ENCODE measurements at regions not wholly inside any gene's neighbourhood (a gene's known extent, or its start where the extent isn't known, plus 50 kb on each side); places are given as distances from the start of the nearest gene placed in this dataset.

- ChIA-PET POLR2A (no interaction called here), CTCF (interaction anchor here (1.3 to 4.3 kb wide), 7 partner anchors 9 to 67 kb away, joined by 3 to 39 read pairs (median 6); no protein-coding TSS in a partner anchor)
- DNase-seq (ENCODE audit: extremely low spot score) = no peak
- TF ChIP-seq CTCF (IDR thresholded peaks at IDR 0.05; ENCODE audit: control extremely low read depth, extremely low read depth, low read depth, missing control alignments) = peak; percentile 7
These were observed 117.5 kb upstream of the TOP3B start for GRCh38 chr22:22099833-22100812.

DNA sequence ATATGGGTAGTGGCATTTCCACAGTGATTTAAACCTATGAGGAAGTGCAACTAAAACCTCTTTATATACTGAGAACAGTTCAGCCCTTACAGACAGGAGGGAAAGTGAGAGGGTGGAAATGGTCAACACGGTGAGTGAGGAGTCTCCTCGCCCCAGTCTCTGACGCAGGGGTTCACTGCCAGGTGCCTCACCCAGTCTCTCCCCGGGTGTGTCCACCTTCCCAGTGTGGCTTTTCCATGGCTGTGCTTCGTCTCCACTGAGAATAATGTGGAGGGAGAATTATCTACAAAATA is 116.6 kb upstream of the TOP3B start:
- no peak for TF ChIP-seq CTCF (IDR thresholded peaks at IDR 0.05; ENCODE audit: control extremely low read depth, extremely low read depth, low read depth, missing control alignments)
- DNase-seq (ENCODE audit: extremely low spot score) = peak; percentile 66
- ChIA-PET POLR2A (no interaction called here), CTCF (interaction anchor here (1.3 to 4.3 kb wide), 7 partner anchors 10 to 66 kb away, joined by 3 to 39 read pairs (median 6); no protein-coding TSS in a partner anchor)

DNA sequence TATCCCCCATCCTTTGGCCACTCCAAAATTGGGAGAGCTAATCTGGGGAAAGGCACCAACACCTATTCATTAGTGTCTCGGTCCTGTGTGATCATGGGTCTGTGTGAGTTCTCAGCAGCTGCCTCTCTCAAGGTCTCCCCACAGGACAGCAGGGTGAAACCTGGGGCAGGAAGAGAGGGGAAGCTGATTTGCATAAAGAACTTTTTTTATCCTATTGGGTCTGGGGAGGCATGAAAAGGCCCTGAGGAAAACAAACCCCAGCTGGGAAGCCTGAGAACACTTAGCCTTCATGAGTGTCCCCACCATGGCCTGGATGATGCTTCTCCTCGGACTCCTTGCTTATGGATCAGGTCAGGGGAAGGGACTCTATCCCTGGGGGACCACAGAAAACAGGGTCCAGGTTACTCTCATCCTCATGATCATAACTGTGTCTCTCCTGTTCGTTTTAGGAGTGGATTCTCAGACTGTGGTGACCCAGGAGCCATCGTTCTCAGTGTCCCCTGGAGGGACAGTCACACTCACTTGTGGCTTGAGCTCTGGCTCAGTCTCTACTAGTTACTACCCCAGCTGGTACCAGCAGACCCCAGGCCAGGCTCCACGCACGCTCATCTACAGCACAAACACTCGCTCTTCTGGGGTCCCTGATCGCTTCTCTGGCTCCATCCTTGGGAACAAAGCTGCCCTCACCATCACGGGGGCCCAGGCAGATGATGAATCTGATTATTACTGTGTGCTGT is 116.0 kb upstream of the TOP3B start:
- ChIA-PET CTCF (interaction anchor here (1.5 to 4.3 kb wide), 6 partner anchors 10 to 66 kb away, joined by 3 to 39 read pairs (median 8); no protein-coding TSS in a partner anchor), POLR2A (no interaction called here)
- no peak for DNase-seq (ENCODE audit: extremely low spot score)
- no peak for TF ChIP-seq CTCF (IDR thresholded peaks at IDR 0.05; ENCODE audit: control extremely low read depth, extremely low read depth, low read depth, missing control alignments)

DNA sequence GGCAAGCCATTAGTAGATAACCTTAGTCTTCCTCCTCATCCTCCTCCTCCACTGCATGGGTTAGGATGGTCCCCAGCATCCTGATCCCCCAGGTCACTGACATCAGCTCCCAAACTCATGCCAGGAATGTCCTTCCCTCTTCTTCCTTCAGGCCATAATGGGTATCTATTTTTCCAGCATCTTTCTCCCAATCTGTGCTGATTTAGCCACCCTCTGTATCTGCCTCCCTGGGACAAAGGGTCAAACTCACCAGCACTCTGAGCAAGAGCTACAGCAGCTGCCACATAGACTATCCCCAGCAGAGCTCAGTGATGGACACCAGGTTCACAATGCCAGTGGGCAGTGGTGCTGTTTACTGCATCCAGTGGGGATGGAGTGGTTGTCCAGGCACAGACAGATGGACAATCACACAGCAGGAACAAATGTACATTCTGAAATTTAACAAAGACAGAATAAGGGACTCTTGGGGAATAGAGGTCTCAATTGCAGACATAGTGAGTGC is 115.2 kb upstream of the TOP3B start:
- ChIA-PET CTCF (interaction anchor here (2.0 to 4.3 kb wide), 3 partner anchors 9 to 37 kb away, joined by 6 to 39 read pairs (median 9); no protein-coding TSS in a partner anchor), POLR2A (no interaction called here)
- no peak for DNase-seq (ENCODE audit: extremely low spot score)
- TF ChIP-seq CTCF (IDR thresholded peaks at IDR 0.05; ENCODE audit: control extremely low read depth, extremely low read depth, low read depth, missing control alignments) = no peak

- CTCF ChIA-PET = no interaction called here
- TF ChIP-seq CTCF (IDR thresholded peaks at IDR 0.05; ENCODE audit: control extremely low read depth, extremely low read depth, low read depth, missing control alignments) = no peak
- POLR2A ChIA-PET = interaction anchor here (0.5 kb wide), 1 partner anchor 275 kb away, joined by 3 read pairs; no protein-coding TSS in a partner anchor
- no peak for DNase-seq (ENCODE audit: extremely low spot score)
These were observed 112.3 kb upstream of the TOP3B start for GRCh38 chr22:22094921-22095320.

GRCh38 chr22:22094514-22094913 is 111.9 kb upstream of the TOP3B start:
- TF ChIP-seq CTCF (IDR thresholded peaks at IDR 0.05; ENCODE audit: control extremely low read depth, extremely low read depth, low read depth, missing control alignments) = no peak
- POLR2A ChIA-PET = interaction anchor here (0.5 kb wide), 1 partner anchor 274 kb away, joined by 3 read pairs; no protein-coding TSS in a partner anchor
- DNase-seq (ENCODE audit: extremely low spot score) = no peak
- CTCF ChIA-PET = no interaction called here
